Astrocyte (in vitro differentiated cells and primary cell): ENCODE measurements at regions not wholly inside any gene's neighbourhood (a gene's known extent, or its start where the extent isn't known, plus 50 kb on each side); places are given as distances from the start of the nearest gene placed in this dataset.

Source experiments
- DNase-seq: peaks from one replicate; pipeline ENCODE4 v3.0.0-alpha.2; 2010; ENCODE audit warnings: low read depth
- FAIRE-seq: peaks from 2 replicates; lab custom pipeline; 2011; peaks lifted over from hg19 to GRCh38; lab: Jason Lieb, UNC
- H2AFZ ChIP-seq: 2 replicates; pipeline ENCODE4 v1.6.0; 2012; ENCODE audit warnings: low read depth, low read length, inconsistent platforms
- H3K27ac ChIP-seq: 2 replicates; pipeline ENCODE4 v1.5.1; 2011; ENCODE audit warnings: low read depth, low read length, inconsistent platforms
- H3K27me3 ChIP-seq: 2 replicates; pipeline ENCODE4 v1.6.0; 2011; ENCODE audit warnings: low read length, inconsistent platforms; ENCODE audit not compliant: insufficient read depth
- H3K36me3 ChIP-seq: 2 replicates; pipeline ENCODE4 v1.5.1; 2011; ENCODE audit warnings: low read length, inconsistent platforms; ENCODE audit not compliant: insufficient read depth
- H3K4me1 ChIP-seq: 2 replicates; pipeline ENCODE4 v1.5.1; 2011; ENCODE audit warnings: low read length, inconsistent platforms; ENCODE audit not compliant: insufficient read depth
- H3K4me2 ChIP-seq: 2 replicates; pipeline ENCODE4 v1.6.0; 2012; ENCODE audit warnings: low read length, inconsistent platforms
- H3K4me3 ChIP-seq: 2 replicates; pipeline ENCODE4 v1.5.1; 2011; ENCODE audit warnings: low read depth, mild to moderate bottlenecking, low read length, inconsistent platforms; ENCODE audit not compliant: insufficient read depth
- H3K79me2 ChIP-seq: 2 replicates; pipeline ENCODE4 v1.6.0; 2012; ENCODE audit warnings: mild to moderate bottlenecking, low read length, inconsistent platforms; ENCODE audit not compliant: insufficient read depth
- H3K9ac ChIP-seq: 2 replicates; pipeline ENCODE4 v1.6.0; 2012; ENCODE audit warnings: mild to moderate bottlenecking, low read length, inconsistent platforms
- H3K9me3 ChIP-seq: 2 replicates; pipeline ENCODE4 v1.5.1; 2012; ENCODE audit warnings: low read depth, mild to moderate bottlenecking, low read length, inconsistent platforms; ENCODE audit not compliant: insufficient read depth
- H4K20me1 ChIP-seq: 2 replicates; pipeline ENCODE4 v1.6.0; 2012; ENCODE audit warnings: low read length, inconsistent platforms; ENCODE audit not compliant: insufficient read depth
- H3K27ac Mint-ChIP-seq: one replicate; pipeline ENCODE4 v1.8.0; 2021; ENCODE audit warnings: mild to moderate bottlenecking, mixed read lengths; ENCODE audit not compliant: unreplicated experiment
- H3K27me3 Mint-ChIP-seq: one replicate; pipeline ENCODE4 v1.8.0; 2021; ENCODE audit warnings: low read depth, mixed read lengths; ENCODE audit not compliant: unreplicated experiment
- H3K36me3 Mint-ChIP-seq: one replicate; pipeline ENCODE4 v1.8.0; 2021; ENCODE audit warnings: low read depth, mixed read lengths; ENCODE audit not compliant: unreplicated experiment
- H3K4me1 Mint-ChIP-seq: one replicate; pipeline ENCODE4 v1.8.0; 2021; ENCODE audit warnings: low read depth, mixed read lengths; ENCODE audit not compliant: unreplicated experiment
- H3K4me3 Mint-ChIP-seq: one replicate; pipeline ENCODE4 v1.8.0; 2021; ENCODE audit warnings: mild to moderate bottlenecking, moderate library complexity, mixed read lengths; ENCODE audit not compliant: unreplicated experiment
- H3K9me3 Mint-ChIP-seq: one replicate; pipeline ENCODE4 v1.8.0; 2021; ENCODE audit warnings: mild to moderate bottlenecking, mixed read lengths; ENCODE audit not compliant: unreplicated experiment
- EZH2 ChIP-seq: IDR thresholded peaks from 2 replicates; pipeline ENCODE4 v1.6.1; 2012; ENCODE audit warnings: mild to moderate bottlenecking, low read length, inconsistent platforms; ENCODE audit not compliant: insufficient read depth
- TF ChIP-seq, protein P1 (sequence below): IDR thresholded peaks from 2 replicates; pipeline ENCODE4 v1.5.1; 2011; ENCODE audit warnings: low read depth, mild to moderate bottlenecking, inconsistent platforms, low read length, moderate library complexity; ENCODE audit not compliant: insufficient read depth

DNA sequence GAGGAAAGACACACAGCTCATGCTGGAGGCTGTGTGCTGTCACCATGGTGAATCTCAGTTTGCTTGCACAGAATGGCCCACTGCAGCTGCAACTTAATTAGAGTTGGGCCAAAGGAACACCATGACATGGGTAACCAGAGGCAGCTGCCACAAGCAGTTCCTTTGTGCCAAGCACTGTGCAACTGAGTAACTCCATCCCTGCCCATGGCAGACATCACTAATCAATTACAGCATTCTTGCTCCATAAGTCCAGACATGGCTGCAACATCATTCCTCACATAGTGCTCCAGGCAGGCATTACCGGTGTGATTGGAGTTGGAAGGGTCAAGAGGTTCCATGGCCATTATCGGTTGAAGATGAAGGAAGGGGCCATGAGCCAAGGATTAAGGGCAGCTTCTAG is 207.0 kb downstream of the RBM19 start:
- no peaks in the 10 kb centered on the region for H3K79me2 ChIP-seq
- H3K9me3 Mint-ChIP-seq: no peaks in the 10 kb centered on the region
- H3K4me1 Mint-ChIP-seq: peaks cover 3% of the 10 kb centered on the region

DNA sequence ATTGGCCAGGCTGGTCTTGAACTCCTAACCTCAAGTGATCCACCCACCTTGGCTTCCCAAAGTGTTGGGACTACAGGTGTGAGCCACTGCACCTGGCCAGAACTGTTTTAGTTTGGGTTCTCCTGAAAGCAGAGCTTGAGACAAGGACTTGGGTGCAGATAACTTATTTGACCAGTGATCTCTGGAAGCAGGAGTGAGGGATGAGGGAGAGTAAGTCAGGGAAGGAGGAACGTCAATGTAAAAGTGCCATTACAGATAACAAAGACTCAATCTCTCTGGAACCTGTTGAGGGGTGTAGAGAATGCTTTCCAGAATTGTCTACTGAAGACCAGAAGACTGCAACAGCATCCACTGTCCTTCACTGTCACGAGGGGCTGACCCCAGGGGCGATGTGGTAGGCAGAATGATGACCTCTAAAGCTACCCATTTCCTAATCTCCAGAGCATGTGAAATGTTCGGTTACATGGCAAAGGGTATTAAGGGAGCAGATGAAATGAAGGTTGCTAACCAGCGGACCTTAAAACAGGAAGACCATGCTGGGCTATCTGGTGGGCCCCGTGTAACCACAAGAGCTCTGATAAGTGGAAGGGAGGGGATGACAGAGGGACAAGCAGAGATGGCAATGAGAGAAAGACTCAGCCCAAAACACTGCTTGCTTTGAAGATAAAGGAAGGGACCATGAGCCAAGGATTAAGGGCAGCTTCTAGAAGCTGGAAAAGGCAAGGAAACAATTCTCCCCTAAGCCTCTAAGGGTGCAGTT is 207.8 kb downstream of the RBM19 start:
- H3K79me2 ChIP-seq: no peaks in the 10 kb centered on the region

More for the DNA sequence above, 207.0 kb downstream of the RBM19 start:
- FAIRE-seq (no peak), DNase-seq (no peak)
- no peaks in the 10 kb centered on the region for H4K20me1 ChIP-seq
- TF ChIP-seq, protein P1, sequence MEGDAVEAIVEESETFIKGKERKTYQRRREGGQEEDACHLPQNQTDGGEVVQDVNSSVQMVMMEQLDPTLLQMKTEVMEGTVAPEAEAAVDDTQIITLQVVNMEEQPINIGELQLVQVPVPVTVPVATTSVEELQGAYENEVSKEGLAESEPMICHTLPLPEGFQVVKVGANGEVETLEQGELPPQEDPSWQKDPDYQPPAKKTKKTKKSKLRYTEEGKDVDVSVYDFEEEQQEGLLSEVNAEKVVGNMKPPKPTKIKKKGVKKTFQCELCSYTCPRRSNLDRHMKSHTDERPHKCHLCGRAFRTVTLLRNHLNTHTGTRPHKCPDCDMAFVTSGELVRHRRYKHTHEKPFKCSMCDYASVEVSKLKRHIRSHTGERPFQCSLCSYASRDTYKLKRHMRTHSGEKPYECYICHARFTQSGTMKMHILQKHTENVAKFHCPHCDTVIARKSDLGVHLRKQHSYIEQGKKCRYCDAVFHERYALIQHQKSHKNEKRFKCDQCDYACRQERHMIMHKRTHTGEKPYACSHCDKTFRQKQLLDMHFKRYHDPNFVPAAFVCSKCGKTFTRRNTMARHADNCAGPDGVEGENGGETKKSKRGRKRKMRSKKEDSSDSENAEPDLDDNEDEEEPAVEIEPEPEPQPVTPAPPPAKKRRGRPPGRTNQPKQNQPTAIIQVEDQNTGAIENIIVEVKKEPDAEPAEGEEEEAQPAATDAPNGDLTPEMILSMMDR: no peak
- no peak for TF ChIP-seq EZH2
- Mint-ChIP-seq H3K4me3 (no peak overlapping the region), H3K27ac (no peak overlapping the region), H3K36me3 (no peaks in the 10 kb centered on the region), H3K27me3 (peaks cover 36% of the 10 kb centered on the region)
- no peak overlapping the region for H3K27ac ChIP-seq
- H3K4me1 ChIP-seq: no peaks in the 10 kb centered on the region
- no peak overlapping the region for H3K4me2 ChIP-seq
- no peaks in the 10 kb centered on the region for H3K36me3 ChIP-seq
- peaks cover 23% of the 10 kb centered on the region for H3K27me3 ChIP-seq
- no peak overlapping the region for H2AFZ ChIP-seq
- no peak overlapping the region for H3K9ac ChIP-seq
- H3K9me3 ChIP-seq: peaks cover 2% of the 10 kb centered on the region
- no peak overlapping the region for H3K4me3 ChIP-seq

More for the DNA sequence above, 207.8 kb downstream of the RBM19 start:
- H3K27me3 Mint-ChIP-seq: peaks cover 38% of the 10 kb centered on the region
- no peak overlapping the region for H3K4me3 Mint-ChIP-seq
- H3K36me3 ChIP-seq: no peaks in the 10 kb centered on the region
- no peaks in the 10 kb centered on the region for H3K9me3 Mint-ChIP-seq
- no peak overlapping the region for H3K27ac Mint-ChIP-seq
- no peak overlapping the region for H3K27ac ChIP-seq
- no peak overlapping the region for H2AFZ ChIP-seq
- FAIRE-seq: no peak
- H3K27me3 ChIP-seq: peaks cover 21% of the 10 kb centered on the region
- no peak overlapping the region for H3K9ac ChIP-seq
- H3K9me3 ChIP-seq: peaks cover 2% of the 10 kb centered on the region
- no peaks in the 10 kb centered on the region for H3K4me1 ChIP-seq
- no peaks in the 10 kb centered on the region for H4K20me1 ChIP-seq
- no peak overlapping the region for H3K4me3 ChIP-seq
- peaks cover 3% of the 10 kb centered on the region for H3K4me1 Mint-ChIP-seq
- H3K4me2 ChIP-seq: no peak overlapping the region
- H3K36me3 Mint-ChIP-seq: no peaks in the 10 kb centered on the region
- TF ChIP-seq, protein P1: no peak
- no peak for TF ChIP-seq EZH2
- DNase-seq: no peak
